OCI-LY1 (cell line): ENCODE measurements at regions not wholly inside any gene's neighbourhood (a gene's known extent, or its start where the extent isn't known, plus 50 kb on each side); places are given as distances from the start of the nearest gene placed in this dataset.

Experiments
- H2AFZ ChIP-seq: fragments of 200-600 bp; sonication (generic), shearing (Covaris generic); 2 replicates; pipeline ENCODE4 v1.6.0; 2014; ENCODE audit warnings: antibody characterized with exemption, mild to moderate bottlenecking, low read length
- H3F3A ChIP-seq: fragments of 200-600 bp; sonication (generic), shearing (Covaris generic); 2 replicates; pipeline ENCODE4 v1.6.0; 2014; ENCODE audit warnings: mild to moderate bottlenecking, antibody characterized with exemption, low read length, moderate library complexity; ENCODE audit not compliant: insufficient read depth
- H3K27ac ChIP-seq: fragments of 200-600 bp; sonication (generic); 2 replicates; pipeline ENCODE4 v1.5.1; 2014; ENCODE audit warnings: low read length, mixed run types, mild to moderate bottlenecking, low read depth; ENCODE audit not compliant: poor library complexity, severe bottlenecking
- H3K27me3 ChIP-seq: fragments of 200-600 bp; sonication (generic); 2 replicates; pipeline ENCODE4 v1.6.0; 2014; ENCODE audit warnings: antibody characterized with exemption, mild to moderate bottlenecking, low read length, moderate library complexity; ENCODE audit not compliant: insufficient read depth
- H3K36me3 ChIP-seq: fragments of 200-600 bp; sonication (generic); 2 replicates; pipeline ENCODE4 v1.6.1; 2014; ENCODE audit warnings: mild to moderate bottlenecking, antibody characterized with exemption, low read length, moderate library complexity, mixed read lengths; ENCODE audit not compliant: insufficient read depth
- H3K4me1 ChIP-seq: fragments of 200-600 bp; sonication (generic); 2 replicates; pipeline ENCODE4 v1.5.1; 2014; ENCODE audit warnings: mild to moderate bottlenecking, low read length, moderate library complexity; ENCODE audit not compliant: insufficient read depth, severe bottlenecking
- H3K4me2 ChIP-seq: fragments of 200-600 bp; sonication (generic), shearing (Covaris generic); 2 replicates; pipeline ENCODE4 v1.6.1; 2014; ENCODE audit warnings: low read length
- H3K4me3 ChIP-seq: fragments of 200-600 bp; sonication (generic); 2 replicates; pipeline ENCODE4 v1.5.1; 2014; ENCODE audit warnings: low read length, low read depth, mild to moderate bottlenecking, mixed read lengths; ENCODE audit not compliant: poor library complexity, severe bottlenecking
- H3K79me2 ChIP-seq: fragments of 200-600 bp; shearing (Covaris generic); 2 replicates; pipeline ENCODE4 v1.6.1; 2016; ENCODE audit warnings: mixed run types, low read length, mixed read lengths; ENCODE audit not compliant: insufficient read depth
- H3K9ac ChIP-seq: fragments of 200-600 bp; sonication (generic), shearing (Covaris generic); 2 replicates; pipeline ENCODE4 v1.6.1; 2014; ENCODE audit warnings: mild to moderate bottlenecking, low read length, mixed read lengths
- H3K9me2 ChIP-seq: fragments of 200-600 bp; sonication (generic), shearing (Covaris generic); 2 replicates; pipeline ENCODE4 v1.6.1; 2014; ENCODE audit warnings: low read depth, mild to moderate bottlenecking, low read length, mixed read lengths
- H3K9me3 ChIP-seq: fragments of 200-600 bp; shearing (Covaris generic); 2 replicates; pipeline ENCODE4 v1.6.1; 2014; ENCODE audit warnings: low read length, mixed read lengths
- H4K20me1 ChIP-seq: fragments of 200-600 bp; sonication (generic), shearing (Covaris generic); 2 replicates; pipeline ENCODE4 v1.6.0; 2016; ENCODE audit warnings: mild to moderate bottlenecking, low read length; ENCODE audit not compliant: insufficient read depth
- CTCF ChIP-seq: fragments of 200-600 bp; sonication (generic), shearing (Covaris generic); IDR thresholded peaks from 2 replicates; pipeline ENCODE4 v1.5.1; 2017; ENCODE audit warnings: mild to moderate bottlenecking, antibody characterized with exemption, low read length, moderate library complexity, mixed read lengths
- EZH2 ChIP-seq: fragments of 200-600 bp; sonication (generic), shearing (Covaris generic); IDR thresholded peaks from 2 replicates; pipeline ENCODE4 v1.8.0; 2017; ENCODE audit warnings: borderline replicate concordance, mixed run types, mild to moderate bottlenecking, antibody characterized with exemption, low read length, moderate library complexity, mixed read lengths

GRCh38 chr6:87806099-87806498, 104.1 kb upstream of the AKIRIN2 start:
- peak overlapping the region; percentile 2; the same call in 1 of the 2 replicates for H3K4me2 ChIP-seq
- H3K9ac ChIP-seq: no peak overlapping the region
- TF ChIP-seq EZH2: no peak
- TF ChIP-seq CTCF: no peak
- peak overlapping the region; percentile 42 for H3K27ac ChIP-seq
- no peaks in the 10 kb centered on the region for H3K27me3 ChIP-seq
- H3K79me2 ChIP-seq: no peaks in the 10 kb centered on the region
- H4K20me1 ChIP-seq: no peaks in the 10 kb centered on the region
- H3K4me1 ChIP-seq: peaks cover 35% of the 10 kb centered on the region
- H3K4me3 ChIP-seq: no peak overlapping the region
- H3F3A ChIP-seq: no peaks in the 10 kb centered on the region
- no peaks in the 10 kb centered on the region for H3K36me3 ChIP-seq
- no peaks in the 10 kb centered on the region for H3K9me2 ChIP-seq
- H2AFZ ChIP-seq: peak overlapping the region; percentile 71; the same call in 1 of the 2 replicates
- no peaks in the 10 kb centered on the region for H3K9me3 ChIP-seq

GRCh38 chr6:87803791-87804190, 101.8 kb upstream of the AKIRIN2 start:
- no peaks in the 10 kb centered on the region for H3K36me3 ChIP-seq
- H3K4me3 ChIP-seq: no peak overlapping the region
- no peaks in the 10 kb centered on the region for H3K27me3 ChIP-seq
- TF ChIP-seq EZH2 (no peak), CTCF (no peak)
- no peak overlapping the region for H3K27ac ChIP-seq
- H2AFZ ChIP-seq: no peak overlapping the region; the same call in 1 of the 2 replicates
- no peak overlapping the region for H3K4me2 ChIP-seq
- no peak overlapping the region for H3K9ac ChIP-seq
- no peaks in the 10 kb centered on the region for H3K9me2 ChIP-seq
- no peaks in the 10 kb centered on the region for H3K79me2 ChIP-seq
- no peaks in the 10 kb centered on the region for H4K20me1 ChIP-seq
- peaks cover 54% of the 10 kb centered on the region for H3K4me1 ChIP-seq
- H3K9me3 ChIP-seq: no peaks in the 10 kb centered on the region
- H3F3A ChIP-seq: no peaks in the 10 kb centered on the region

DNA sequence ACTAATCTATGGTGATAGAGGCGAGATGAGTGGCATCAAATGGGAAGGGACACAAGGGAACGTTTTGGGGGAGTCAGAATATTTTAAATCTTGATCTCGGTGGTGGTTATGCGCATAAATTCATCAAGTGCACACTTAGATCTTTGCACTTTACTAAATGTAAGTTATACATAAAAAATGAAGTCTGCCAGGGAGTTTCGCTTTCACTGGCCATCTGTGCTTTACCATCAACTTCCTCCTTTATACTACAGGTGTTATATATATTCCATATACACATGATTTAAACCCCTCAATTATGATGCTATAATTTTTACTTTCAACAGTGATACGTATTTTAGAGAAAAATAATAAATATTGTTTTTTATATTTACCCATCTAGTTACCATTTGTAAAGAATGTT, 97.6 kb upstream of the AKIRIN2 start:
- Histone ChIP-seq H3K9me3 (no peaks in the 10 kb centered on the region), H3K27me3 (no peaks in the 10 kb centered on the region), H4K20me1 (no peaks in the 10 kb centered on the region), H3K4me3 (peak overlapping the region; percentile 38), H3K9ac (peak overlapping the region; percentile 35; the same call in 1 of the 2 replicates), H3K4me1 (peaks cover 63% of the 10 kb centered on the region), H3K9me2 (no peaks in the 10 kb centered on the region), H3K79me2 (no peaks in the 10 kb centered on the region), H3K27ac (peak overlapping the region; percentile 81), H3K36me3 (no peaks in the 10 kb centered on the region), H3F3A (no peaks in the 10 kb centered on the region), H2AFZ (0 out of 2 replicates have a peak overlapping the region, but pooled peaks have one; percentile 10), H3K4me2 (peak overlapping the region; percentile 72)
- TF ChIP-seq EZH2: no peak
